SKM-1 (cell line): ENCODE measurements at regions not wholly inside any gene's neighbourhood (a gene's known extent, or its start where the extent isn't known, plus 50 kb on each side); places are given as distances from the start of the nearest gene placed in this dataset.

Source experiments
- DNase-seq: peaks from one replicate; lab custom pipeline; 2025; ENCODE audit not compliant: unreplicated experiment; lab: John Stamatoyannopoulos, UW

GRCh38 chr20:60064554-60065196 lies 106.5 kb downstream of the CDH26 start:
- DNase-seq, result no peak

GRCh38 chr20:60065741-60066437 lies 107.7 kb downstream of the CDH26 start:
- DNase-seq, result no peak

DNA sequence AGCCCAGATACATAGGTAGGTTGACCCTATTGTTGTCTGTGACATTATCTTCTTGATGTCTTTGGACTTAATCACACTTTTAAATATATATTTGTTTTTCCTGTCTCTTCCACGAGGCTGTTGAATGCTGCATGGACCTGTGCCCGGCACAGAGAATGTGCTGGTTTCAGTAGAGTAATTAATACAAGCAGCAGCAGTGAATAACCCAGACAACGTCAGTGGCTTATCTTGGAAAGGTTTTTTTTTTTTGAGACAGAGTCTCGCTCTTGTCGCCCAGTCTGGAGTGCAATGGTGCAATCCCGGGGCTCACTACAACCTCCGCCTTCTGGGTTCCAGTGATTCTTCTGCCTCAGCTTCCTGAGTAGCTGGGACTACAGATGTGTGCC lies 108.2 kb downstream of the CDH26 start:
- no peak for DNase-seq

DNA sequence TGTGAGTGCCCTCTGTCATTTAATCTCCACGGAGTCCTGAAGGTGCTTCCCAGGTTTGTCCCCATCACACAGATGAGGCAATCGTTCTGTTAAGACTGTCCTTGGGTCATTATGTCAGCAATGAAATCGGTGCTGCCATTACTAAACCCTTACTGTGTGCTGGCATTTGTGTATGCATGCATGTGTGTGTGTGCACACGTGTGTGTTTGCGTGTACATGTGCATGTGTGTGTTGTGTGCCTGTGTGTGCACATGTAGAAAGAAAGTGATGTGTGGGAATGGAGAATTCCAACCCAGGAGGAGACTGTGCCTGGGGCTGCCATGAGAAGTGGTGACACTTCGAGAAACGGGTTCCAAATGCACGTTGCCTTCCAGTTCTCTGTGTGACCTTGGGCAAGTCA lies 110.3 kb downstream of the CDH26 start:
- no peak for DNase-seq

DNA sequence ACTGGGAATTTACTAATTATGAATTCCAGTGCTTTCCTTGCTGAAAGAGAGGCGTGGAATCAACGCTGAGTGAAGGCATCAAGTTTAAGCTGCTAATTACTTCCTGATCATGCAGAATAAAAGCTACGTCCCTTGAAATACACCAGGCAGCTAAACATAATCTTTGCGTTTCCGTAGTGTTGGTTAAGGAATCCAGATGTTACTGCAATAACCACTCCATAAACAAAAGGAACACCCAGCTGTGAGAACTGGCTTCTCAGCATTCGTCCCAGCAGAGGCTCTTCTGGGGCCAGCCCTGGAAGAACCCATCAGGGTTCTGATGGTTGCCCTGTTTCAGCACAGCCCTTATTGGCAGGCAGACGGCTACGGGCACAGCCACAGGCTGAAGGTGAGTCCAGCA lies 111.4 kb downstream of the CDH26 start:
- no peak for DNase-seq

DNA sequence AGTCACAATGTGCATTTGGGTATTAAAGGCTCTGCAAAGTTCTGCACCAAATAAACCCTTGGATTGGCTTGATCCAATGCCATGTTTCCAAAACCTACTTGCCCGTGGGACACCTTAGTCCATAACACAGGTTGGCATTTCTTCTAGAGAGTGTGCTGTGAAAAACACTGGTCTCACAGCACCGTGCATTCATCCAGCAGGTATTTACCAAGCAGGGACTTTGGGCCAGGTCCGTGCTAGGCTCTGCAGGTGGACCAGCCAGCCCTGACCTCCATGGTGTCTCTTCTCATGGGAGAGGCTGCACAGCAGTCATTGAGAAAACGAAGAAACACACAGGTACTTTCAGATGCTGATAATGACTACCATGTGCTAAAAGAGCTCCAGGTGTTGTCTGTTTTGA lies 112.6 kb downstream of the CDH26 start:
- DNase-seq, result no peak

DNA sequence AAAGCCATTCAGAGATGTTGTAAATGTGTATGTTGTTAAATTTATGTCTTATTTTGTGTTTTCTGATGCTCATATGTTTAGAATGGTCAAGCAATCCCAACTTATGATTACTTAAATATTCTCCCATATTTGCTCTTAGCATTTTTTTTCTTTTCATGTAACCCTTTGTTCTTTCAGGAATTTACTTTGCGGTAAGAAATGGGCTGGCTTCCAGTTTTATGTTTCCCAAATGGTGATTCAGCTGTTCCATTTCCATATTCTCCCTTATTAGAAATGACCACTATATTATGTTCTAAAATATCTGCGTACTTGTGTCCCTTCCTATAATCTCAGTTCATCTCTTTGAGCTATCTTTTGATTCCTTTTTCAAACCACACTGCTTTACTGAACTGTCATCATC lies 113.7 kb downstream of the CDH26 start:
- no peak for DNase-seq

DNA sequence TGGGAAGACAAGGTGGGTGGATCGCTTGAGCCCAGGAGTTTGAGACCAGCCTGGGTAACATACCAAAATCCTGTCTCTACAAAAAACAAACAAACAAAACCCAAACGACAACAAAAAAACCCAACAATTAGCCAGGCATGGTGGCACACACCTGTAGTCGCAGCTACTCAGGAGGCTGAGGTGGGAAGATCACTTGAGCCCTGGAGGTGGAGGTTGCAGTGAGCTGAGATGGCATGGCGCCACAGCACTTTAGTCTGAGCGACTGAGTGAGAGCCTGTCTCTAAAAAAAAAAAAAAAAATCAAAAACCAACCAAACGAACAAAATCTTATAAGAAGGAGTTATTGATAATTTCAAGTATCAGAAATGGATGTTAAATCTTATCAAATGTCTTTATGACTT lies 114.9 kb downstream of the CDH26 start:
- no peak for DNase-seq

DNA sequence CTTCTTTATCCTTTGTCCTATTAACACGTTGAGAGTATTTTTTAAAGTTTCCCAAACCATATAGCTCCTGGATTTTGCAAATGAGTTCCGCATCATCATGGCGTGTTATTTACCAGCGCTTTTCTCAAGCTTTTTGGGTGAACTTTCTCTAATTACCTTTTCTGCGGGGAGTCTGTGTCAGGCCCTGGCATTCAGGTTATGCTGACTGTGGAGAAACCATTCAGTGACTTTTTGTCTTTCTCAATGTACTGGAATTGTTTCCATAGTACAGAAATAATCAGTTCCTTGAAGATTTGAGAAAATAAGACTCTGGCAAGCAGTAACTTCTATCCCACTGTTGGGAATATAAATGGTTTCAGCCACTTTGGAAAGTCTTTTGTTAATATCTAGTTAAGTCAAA lies 115.3 kb downstream of the CDH26 start:
- DNase-seq, result no peak

DNA sequence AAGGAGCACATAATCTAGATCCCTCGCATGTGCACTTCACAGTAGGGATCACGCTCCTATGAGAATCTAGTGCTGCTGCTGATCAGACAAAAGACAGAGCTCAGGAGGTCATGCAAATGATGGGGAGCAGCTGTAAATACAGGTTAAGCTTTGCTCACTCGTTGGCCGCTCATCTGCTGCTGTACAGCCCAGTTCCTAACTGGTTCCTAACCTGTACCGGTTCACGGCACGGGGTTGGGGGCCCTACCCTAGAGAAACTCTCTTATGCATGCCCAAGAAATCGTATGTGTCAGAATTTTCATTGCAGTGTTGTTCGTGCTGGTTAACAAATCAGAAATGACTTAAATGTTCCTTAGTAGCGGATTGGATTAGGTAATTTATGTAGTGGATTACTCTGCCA lies 116.1 kb downstream of the CDH26 start:
- no peak for DNase-seq

DNA sequence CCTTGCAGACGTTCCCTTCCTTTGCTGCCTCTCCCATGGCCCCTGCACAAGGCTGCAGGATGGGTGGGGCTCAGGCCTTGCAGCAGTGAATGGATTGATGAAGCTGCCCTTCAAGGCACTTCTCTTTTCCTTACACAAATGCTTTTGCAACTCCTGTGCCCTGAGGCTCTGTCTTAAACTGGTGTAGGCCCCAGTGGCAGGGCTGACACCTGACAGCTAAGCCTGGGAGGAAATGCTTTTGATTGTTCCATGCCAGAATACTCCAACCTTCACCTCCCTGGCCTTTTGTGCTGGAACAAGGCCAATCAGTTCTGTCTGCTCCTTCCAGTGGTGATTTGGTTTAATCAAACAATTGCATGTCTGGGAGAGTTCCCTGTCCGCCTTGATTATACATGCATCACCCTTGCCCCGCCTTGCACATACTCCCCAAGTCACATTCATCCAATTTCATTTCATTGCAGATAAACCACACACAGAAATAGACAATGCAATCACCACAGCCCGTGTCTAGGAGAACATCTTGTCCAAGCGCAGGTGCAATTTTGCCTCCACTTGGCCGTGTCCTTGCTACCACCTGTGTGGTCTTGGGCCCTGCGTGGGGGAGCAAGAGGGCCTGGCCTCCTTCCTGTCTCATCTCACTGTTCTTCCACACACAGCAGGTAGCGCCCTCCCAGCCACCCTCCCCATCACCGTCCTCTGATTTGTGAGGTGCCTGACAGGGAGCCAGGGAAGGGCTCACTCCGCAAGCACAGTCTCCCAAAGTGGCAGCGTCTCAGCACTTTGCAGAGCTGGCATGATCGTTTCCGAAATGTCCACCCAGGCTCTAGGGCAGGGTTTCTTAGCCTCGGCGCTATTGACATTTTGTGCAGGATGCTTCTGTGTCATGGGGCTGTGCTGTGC lies 120.4 kb downstream of the CDH26 start:
- peak; percentile 71 for DNase-seq

GRCh38 chr20:60080401-60080800 lies 122.2 kb downstream of the CDH26 start:
- DNase-seq, result no peak

DNA sequence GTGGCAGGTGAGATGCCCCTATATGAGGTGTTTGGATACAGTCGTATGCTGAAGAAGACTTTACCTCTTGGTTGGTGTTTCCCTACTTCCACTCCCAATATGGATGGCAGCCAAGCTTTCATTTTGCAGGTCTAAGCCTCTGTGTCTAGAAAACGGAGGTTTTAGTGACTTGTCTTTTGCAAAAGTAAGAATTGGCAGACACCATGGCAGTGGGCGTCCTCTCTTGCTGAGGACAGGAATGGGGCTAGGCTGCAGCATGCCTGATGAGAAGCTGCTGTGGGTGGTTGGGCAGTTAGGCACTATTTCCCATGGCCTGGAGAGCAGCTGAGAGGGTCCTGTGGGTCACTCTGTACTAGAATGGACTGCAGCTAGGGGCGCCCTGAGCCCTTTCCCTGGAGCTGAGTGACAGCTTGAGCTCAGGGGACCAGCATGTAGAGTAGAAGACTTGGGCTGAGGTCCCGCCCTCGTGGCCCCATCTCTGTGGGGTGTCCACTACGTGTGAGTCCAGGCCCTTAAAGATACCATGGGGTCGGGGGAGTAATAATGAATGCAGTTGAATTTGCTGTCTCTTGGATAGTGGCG lies 127.4 kb downstream of the CDH26 start:
- no peak for DNase-seq

- DNase-seq, result no peak
Observed at GRCh38 chr20:60086821-60087562, 128.8 kb downstream of the CDH26 start.

DNA sequence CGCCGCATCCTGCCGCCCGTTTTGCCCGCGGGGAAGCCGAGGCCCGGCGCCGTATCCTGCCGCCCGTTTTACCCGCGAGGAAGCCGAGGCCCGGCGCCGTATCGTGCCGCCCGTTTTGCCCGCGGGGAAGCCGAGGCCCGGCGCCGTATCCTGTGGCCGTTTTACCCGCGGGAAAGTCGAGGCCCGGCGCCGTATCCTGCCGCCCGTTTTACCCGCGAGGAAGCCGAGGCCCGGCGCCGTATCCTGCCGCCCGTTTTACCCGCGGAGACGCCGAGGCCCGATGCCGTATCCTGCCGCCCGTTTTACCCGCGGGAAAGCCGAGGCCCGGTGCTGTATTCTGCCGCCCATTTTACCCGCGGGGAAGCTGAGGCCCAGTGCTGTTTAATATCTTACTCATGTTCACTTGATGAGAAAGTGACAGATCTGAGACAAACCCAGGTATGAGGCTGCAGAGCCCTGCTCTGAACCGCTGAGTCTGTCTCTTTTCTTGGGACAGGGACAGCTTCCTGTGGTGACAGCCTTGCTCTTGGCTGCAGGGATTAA lies 129.4 kb downstream of the CDH26 start:
- DNase-seq, result no peak

- DNase-seq, result no peak
Observed at GRCh38 chr20:60088236-60088635, 130.0 kb downstream of the CDH26 start.

- no peak for DNase-seq
Observed at GRCh38 chr20:60090631-60091030, 132.4 kb downstream of the CDH26 start.

GRCh38 chr20:60091305-60091704 lies 133.1 kb downstream of the CDH26 start:
- DNase-seq, result no peak

GRCh38 chr20:60091861-60092260 lies 133.6 kb downstream of the CDH26 start:
- no peak for DNase-seq

- DNase-seq, result no peak
Observed at GRCh38 chr20:60092729-60093128, 134.5 kb downstream of the CDH26 start.

- DNase-seq, result no peak
Observed at GRCh38 chr20:60095456-60095855, 137.2 kb downstream of the CDH26 start.
